HG03558 (cell line): ENCODE measurements at regions not wholly inside any gene's neighbourhood (a gene's known extent, or its start where the extent isn't known, plus 50 kb on each side); places are given as distances from the start of the nearest gene placed in this dataset.
"Not testable (repeated sequence)": the region's sequence is repeated elsewhere in the genome, so short reads cannot be mapped to it uniquely, and the experiment has no call there.

Experiments
- ATAC-seq: cut with Tn5 transposase; IDR thresholded peaks from one replicate; pipeline ENCODE4 v1.9.1; 2021; ENCODE audit warnings: moderate number of reproducible peaks; ENCODE audit not compliant: unreplicated experiment; ENCODE audit errors: extremely low read depth

- ATAC-seq, result no peak
Observed at GRCh38 chr12:70069221-70070105, 173.8 kb upstream of the CNOT2 start.

- ATAC-seq, result no peak
Observed at GRCh38 chr12:70070494-70071007, 172.7 kb upstream of the CNOT2 start.

GRCh38 chr12:70074510-70074909 lies 168.7 kb upstream of the CNOT2 start:
- no peak for ATAC-seq

- no peak for ATAC-seq
Observed at GRCh38 chr12:70077441-70077840, 165.8 kb upstream of the CNOT2 start.

- no peak for ATAC-seq
Observed at GRCh38 chr12:70078161-70078560, 165.1 kb upstream of the CNOT2 start.

GRCh38 chr12:70080566-70080965 lies 162.7 kb upstream of the CNOT2 start:
- ATAC-seq, result no peak

GRCh38 chr12:70082997-70083676 lies 160.1 kb upstream of the CNOT2 start:
- no peak for ATAC-seq

- no peak for ATAC-seq
Observed at GRCh38 chr12:70083677-70084020, 159.6 kb upstream of the CNOT2 start.

- ATAC-seq, result not testable (repeated sequence)
Observed at GRCh38 chr12:70086372-70086771, 156.9 kb upstream of the CNOT2 start.

GRCh38 chr12:70091021-70091521 lies 152.2 kb upstream of the CNOT2 start:
- no peak for ATAC-seq

GRCh38 chr12:70094467-70094866 lies 148.8 kb upstream of the CNOT2 start:
- no peak for ATAC-seq

- ATAC-seq, result no peak
Observed at GRCh38 chr12:70096759-70097410, 146.3 kb upstream of the CNOT2 start.

GRCh38 chr12:70101064-70101463 lies 142.2 kb upstream of the CNOT2 start:
- no peak for ATAC-seq

- no peak for ATAC-seq
Observed at GRCh38 chr12:70106347-70106746, 136.9 kb upstream of the CNOT2 start.

- no peak for ATAC-seq
Observed at GRCh38 chr12:70110085-70110484, 133.1 kb upstream of the CNOT2 start.

GRCh38 chr12:70117670-70118069 lies 125.6 kb upstream of the CNOT2 start:
- no peak for ATAC-seq

- no peak for ATAC-seq
Observed at GRCh38 chr12:70120970-70121369, 122.3 kb upstream of the CNOT2 start.

GRCh38 chr12:70121562-70121961 lies 121.7 kb upstream of the CNOT2 start:
- no peak for ATAC-seq

GRCh38 chr12:70122804-70123203 lies 120.4 kb upstream of the CNOT2 start:
- ATAC-seq, result no peak

GRCh38 chr12:70149013-70149412 lies 94.2 kb upstream of the CNOT2 start:
- no peak for ATAC-seq

GRCh38 chr12:70149665-70150064 lies 93.6 kb upstream of the CNOT2 start:
- no peak for ATAC-seq
